Fibroblast of gingiva (primary cell): ENCODE measurements at regions not wholly inside any gene's neighbourhood (a gene's known extent, or its start where the extent isn't known, plus 50 kb on each side); places are given as distances from the start of the nearest gene placed in this dataset.
"Not testable (repeated sequence)": the region's sequence is repeated elsewhere in the genome, so short reads cannot be mapped to it uniquely, and the experiment has no call there.

Experiments used
- DNase-seq: peaks from one replicate; pipeline ENCODE4 v3.0.0-alpha.2; 2011; ENCODE audit warnings: low read depth

DNA sequence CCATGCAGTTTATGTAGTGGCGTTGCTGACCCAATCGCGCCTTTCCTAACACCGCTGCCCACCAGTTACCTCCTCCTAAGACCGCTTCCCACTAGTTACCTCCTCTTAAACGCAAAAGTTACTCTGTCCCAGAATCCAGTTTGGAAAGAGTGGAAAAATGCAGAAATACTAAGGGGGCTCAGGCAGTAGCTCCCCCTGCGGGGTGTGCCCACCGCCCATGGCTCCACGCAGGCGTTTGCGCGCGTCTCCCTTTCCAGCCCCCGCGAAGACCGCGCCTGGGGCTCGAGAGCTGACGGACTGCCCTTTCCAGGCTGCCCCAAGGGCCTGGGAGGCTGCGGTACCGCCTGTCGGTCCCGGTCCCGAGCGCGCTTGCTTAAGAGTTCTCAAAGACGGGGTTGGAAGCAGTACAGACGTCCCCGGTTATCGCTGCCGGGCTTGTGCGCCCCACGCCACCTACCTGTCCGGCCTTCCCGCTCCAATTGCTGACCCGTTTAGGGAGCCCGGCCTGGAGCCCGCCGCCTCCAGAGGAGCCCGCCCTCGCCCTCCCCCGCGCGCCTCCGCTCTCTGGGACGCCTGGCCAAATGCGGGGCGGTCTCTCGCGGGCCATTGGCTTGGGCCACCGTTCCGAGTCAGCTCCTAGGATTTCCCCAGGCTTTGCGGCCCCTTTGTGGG, 414.1 kb upstream of the ESRRG start:
- DNase-seq = no peak

GRCh38 chr1:217136895-217137205, 413.6 kb upstream of the ESRRG start:
- no peak for DNase-seq

GRCh38 chr1:217135987-217136894, 413.0 kb upstream of the ESRRG start:
- no peak for DNase-seq

GRCh38 chr1:217135569-217135915, 412.3 kb upstream of the ESRRG start:
- no peak for DNase-seq

- no peak for DNase-seq
These were observed 411.8 kb upstream of the ESRRG start for GRCh38 chr1:217134857-217135568.

DNA sequence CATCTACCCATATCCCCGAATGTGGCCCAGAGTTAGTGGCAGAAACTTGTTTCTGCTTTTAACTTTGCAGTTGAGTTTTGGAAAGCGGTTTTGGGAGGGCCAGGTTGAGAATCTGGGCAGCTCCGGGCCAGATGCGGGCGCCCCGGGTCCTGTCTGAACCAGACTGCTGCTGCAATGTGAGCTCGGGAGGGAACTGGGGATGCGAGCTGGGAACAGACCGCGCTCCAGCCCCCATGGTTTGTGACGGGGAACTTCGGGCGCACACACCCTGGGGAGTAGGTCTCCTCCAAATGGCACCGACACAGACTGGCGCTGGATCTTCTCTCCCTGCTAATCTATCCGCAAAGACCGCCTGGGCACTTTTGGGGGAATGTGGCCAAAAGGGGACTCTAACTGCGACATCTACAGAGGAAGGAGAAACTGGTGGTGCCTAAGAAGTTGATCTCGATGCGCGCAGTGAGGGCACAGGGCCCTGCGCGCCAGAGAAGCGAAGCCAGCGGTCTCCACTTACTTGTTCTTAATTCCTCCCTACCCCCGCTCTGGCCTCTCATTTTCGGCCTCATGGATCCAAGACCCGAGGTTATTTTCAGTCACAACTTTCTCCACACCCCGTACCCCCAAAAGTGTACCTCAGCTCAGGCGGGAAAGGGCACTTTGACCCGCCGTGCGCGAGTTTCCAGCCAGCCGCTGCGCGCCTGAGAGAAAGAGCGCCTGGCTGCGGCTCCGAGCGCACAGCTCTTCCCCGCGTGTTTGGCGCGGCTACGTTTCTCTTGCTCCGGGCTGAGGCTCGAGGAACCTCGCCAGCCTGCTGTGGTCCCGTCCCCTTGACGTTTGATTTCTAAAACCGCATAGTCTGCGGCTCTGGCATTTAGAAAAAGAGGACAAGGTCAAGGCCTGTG, 411.0 kb upstream of the ESRRG start:
- DNase-seq = no peak

DNA sequence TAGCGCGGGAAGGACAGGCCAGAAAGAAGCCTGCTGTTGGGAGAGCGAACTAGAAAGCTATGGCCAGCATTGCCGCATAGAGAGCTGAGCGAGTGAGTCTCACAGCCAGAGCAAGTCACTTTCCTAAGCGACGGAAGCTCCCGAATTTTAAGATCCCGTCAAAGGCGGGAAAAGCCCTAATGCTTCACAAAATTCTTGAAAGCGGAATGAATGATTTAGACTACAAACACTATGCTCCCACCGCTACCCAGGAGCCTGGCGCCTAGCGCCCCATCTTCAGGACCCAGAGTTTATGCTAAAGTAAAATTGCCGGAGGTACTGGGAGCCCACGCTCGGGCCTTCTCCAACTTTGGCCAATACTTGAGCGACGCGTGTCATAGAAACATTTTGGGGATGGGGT, 409.9 kb upstream of the ESRRG start:
- DNase-seq = no peak

GRCh38 chr1:217123340-217123739, 400.1 kb upstream of the ESRRG start:
- not testable (repeated sequence) for DNase-seq

- DNase-seq = no peak
These were observed 394.8 kb upstream of the ESRRG start for GRCh38 chr1:217117973-217118465.

DNA sequence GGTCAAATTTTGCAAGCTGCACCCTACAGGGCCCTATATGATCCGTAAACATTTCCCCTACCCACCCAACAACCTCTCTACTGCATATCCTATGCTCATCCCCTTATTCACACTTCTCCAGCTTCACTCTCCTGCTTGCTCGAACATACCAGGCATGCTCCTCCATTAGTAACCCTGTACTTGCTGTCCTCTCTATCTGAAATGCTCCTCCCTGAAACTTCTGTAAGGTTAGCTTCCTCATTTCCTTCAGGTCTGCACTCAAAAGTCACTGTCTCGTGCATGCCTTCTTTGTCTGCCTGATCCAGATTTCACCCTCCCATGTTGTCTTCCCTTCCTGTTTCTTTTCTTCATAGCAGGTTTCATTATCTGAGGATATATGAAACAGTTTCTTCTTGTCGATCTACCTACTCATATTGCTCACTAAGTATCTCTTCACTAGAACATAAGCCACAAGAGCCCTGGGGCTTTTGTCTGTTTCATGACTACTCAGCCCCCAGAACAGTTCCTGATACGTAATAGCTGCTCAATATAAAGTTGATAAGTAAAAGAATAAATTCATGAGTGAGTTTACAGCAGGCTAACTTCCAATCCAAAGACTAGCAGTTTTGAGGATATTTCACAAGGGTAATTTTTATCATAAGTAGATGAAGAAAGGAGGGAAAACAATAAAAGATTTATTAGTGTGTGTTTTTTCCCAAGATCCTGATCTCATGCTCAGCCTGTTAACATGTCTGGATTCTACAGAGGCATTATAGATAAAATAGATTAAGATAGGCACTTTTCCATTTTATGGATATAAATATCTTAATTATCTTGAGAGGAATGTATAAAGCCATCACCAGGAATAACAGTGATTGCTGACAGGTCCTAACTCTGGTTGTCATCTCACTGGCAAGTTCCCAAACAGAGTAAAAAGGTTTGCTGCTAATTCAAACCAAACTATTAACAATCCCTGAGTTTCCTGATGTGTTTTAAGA, 392.5 kb upstream of the ESRRG start:
- DNase-seq = no peak

- no peak for DNase-seq
These were observed 386.7 kb upstream of the ESRRG start for GRCh38 chr1:217109928-217110327.

GRCh38 chr1:217106231-217106901, 383.1 kb upstream of the ESRRG start:
- no peak for DNase-seq

DNA sequence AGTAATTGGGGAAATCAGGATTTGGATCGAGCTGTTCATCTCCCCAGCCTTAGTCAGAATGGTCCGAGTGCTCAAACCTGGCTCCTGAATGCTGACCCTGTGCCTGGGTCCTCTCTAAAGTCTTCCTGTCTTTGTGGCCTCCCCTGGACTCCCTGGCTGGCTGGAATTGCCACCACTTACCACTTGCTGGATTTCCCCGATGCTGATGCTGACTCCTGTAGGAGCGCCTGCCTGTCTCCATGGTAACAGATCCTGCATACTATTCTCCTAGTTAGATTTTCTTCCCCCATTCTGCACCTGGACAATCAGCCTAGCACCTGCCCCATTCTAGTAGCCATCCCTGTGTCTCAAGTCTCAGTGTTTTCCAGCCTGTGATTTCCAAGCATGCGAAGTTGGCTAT, 382.2 kb upstream of the ESRRG start:
- no peak for DNase-seq

DNA sequence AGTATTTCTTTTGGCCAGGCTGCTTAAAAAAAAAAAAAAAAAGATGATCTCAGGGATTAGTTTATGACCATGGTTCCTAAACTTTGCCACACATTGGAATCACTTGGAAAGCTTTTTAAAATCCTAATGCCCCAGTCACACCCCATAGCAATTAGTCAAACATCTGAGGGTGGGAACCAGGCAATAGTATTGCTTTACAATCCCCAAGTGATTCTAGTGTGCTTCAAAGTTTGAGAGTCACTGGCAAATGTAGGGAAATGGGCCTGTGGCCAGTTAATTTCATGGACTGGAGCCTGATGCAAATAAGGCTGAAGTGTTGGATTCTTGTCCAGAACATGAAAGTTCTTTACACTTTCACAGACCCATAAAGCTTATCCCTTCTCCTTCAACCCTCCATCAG, 374.6 kb upstream of the ESRRG start:
- DNase-seq = no peak

DNA sequence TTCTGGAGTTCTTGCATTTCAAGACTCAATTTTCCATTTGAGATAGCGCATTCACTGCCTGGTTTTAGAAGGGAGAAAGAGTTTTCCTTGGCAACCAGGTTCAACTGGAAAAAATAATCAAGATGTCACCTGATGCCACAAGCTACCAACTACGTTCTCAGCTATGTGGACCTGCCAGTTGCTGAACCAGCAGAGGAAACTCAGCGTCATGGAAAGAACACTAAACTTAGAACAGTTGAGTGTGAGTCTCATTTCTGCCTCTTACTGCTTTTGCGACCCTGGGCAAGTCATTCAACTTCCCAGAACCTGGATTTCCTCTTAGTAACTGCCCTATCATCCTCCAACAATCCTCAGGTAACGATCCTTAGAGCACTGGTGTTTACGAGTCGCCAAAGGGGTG, 373.0 kb upstream of the ESRRG start:
- DNase-seq = no peak

DNA sequence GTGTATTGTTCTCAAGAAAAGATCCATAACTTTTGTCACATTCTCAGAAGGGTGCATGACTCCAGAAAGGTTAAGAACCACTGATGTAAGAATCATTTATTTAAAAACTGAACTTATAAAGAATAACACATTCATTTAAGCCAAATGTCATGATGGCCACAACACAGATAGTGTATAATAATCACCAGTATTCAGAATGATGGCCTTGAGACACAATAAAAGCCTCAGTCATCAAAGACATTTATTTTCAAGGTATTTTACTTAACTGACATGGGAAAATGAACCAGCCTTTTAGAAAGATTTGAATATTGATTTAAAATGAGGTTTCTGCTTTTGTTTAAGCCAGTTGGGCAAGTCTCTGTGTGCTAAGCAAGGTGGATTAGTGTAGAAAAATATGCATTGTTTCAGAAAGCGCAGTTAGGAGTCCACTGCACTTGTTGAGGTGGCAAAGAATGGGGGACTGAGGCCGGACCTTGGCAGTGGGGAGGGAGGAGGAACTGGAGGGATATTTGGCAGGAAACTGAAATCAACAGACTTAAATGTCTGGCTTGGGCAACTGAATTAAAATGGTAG, 371.9 kb upstream of the ESRRG start:
- no peak for DNase-seq

DNA sequence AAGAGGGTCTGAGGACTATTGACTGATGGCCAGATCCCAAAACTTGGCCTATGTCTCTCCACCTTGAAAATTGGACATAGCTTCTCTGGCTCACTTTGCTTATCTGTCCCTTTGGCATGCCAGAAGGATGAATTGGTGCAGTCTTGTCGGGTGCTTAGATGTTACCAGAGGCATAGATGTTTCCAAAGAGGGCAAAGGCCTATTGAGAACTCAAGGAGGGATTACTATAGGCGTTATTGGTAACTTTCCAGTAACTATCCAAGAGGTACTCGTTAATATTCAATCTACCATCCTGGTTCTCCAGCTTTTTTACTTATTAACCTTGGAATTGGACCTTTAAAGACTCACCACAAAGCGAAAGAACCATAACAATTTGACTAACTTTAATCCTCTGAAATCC, 368.3 kb upstream of the ESRRG start:
- no peak for DNase-seq

DNA sequence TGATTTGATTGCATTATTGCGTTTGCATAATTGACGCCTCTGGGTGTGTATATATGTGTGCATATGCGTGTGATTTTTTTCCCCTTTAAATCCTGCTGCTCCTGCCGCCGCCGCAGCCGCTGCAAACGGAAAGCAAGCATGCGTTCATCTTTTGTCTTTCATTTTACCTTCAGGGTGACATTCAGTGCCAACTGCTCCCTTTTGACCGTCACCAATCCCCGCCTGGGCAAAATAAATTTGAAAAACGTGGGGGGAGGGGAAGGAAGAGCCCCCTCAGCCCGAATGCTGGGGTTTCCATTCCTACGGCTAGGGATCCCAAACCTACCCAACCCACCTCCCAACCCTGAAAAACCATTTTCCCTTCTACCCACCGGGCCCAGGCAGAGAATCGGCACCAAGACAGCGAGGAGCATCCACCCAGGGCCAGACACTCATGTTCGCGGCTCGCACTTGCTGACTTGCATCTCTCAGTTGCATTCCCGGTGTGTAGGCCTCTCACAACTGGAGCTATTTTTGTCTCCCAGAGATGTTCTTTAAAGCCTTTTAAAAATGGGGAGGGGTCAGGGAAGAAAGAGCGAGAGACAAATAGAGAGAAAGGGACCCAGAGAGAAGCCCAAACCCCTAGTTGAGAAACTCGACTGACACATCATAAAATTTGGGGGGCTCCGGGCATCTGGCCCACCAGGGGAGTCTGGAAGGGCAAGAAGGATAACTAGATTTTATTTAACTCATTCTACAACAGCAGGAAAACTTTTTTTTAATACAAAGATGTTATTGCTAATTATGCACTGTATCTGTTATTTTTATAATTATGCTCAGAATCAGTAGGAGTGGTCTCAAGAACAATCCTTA, 367.1 kb upstream of the ESRRG start:
- no peak for DNase-seq
